ENCODE measurements at regions not wholly inside any gene's neighbourhood (a gene's known extent, or its start where the extent isn't known, plus 50 kb on each side); places are given as distances from the start of the nearest gene placed in this dataset.

- H3K27me3 ChIP-seq (ENCODE audit: control insufficient read depth, insufficient read depth, low read length, poor library complexity, severe bottlenecking): no peaks in the 10 kb centered on the region
- H3K27ac Mint-ChIP-seq: no peak overlapping the region
- no peaks in the 10 kb centered on the region for H3K36me3 Mint-ChIP-seq (ENCODE audit: low read depth)
Measured at GRCh38 chr7:17404006-17404405, 105.6 kb downstream of the AHR start.

GRCh38 chr7:17405786-17406185 is 107.3 kb downstream of the AHR start:
- TF ChIP-seq, protein P1, sequence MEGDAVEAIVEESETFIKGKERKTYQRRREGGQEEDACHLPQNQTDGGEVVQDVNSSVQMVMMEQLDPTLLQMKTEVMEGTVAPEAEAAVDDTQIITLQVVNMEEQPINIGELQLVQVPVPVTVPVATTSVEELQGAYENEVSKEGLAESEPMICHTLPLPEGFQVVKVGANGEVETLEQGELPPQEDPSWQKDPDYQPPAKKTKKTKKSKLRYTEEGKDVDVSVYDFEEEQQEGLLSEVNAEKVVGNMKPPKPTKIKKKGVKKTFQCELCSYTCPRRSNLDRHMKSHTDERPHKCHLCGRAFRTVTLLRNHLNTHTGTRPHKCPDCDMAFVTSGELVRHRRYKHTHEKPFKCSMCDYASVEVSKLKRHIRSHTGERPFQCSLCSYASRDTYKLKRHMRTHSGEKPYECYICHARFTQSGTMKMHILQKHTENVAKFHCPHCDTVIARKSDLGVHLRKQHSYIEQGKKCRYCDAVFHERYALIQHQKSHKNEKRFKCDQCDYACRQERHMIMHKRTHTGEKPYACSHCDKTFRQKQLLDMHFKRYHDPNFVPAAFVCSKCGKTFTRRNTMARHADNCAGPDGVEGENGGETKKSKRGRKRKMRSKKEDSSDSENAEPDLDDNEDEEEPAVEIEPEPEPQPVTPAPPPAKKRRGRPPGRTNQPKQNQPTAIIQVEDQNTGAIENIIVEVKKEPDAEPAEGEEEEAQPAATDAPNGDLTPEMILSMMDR (conservative IDR thresholded peaks at IDR 0.05): no peak
- H3K36me3 Mint-ChIP-seq (ENCODE audit: low read depth): no peaks in the 10 kb centered on the region
- no peaks in the 10 kb centered on the region for H3K36me3 ChIP-seq (ENCODE audit: control insufficient read depth, insufficient read depth, low read length)
- no peaks in the 10 kb centered on the region for H3K27me3 Mint-ChIP-seq (ENCODE audit: insufficient read depth)
- no peak overlapping the region for H3K9ac ChIP-seq (ENCODE audit: extremely low read depth, low read length, poor library complexity, severe bottlenecking)
- no peaks in the 10 kb centered on the region for H3K9me3 Mint-ChIP-seq
- H3K27me3 ChIP-seq (ENCODE audit: control insufficient read depth, insufficient read depth, low read length, poor library complexity, severe bottlenecking): no peaks in the 10 kb centered on the region
- no peak for DNase-seq
- H3K4me3 ChIP-seq (ENCODE audit: low read length): no peak overlapping the region
- no peaks in the 10 kb centered on the region for H3K9me3 ChIP-seq (ENCODE audit: control insufficient read depth, low read length)
- H3K4me3 Mint-ChIP-seq: no peak overlapping the region
- no peak overlapping the region for H3K27ac Mint-ChIP-seq
- WGBS, 2 experiments (ENCODE audit: insufficient coverage in 1 of 2, insufficient read length in 1 of 2): 84% methylated on average over 6 to 8 of the region's 8 CpGs
- H3K4me1 Mint-ChIP-seq: no peaks in the 10 kb centered on the region
- no peak overlapping the region for H3K27ac ChIP-seq (ENCODE audit: low read depth, low read length)
- no peaks in the 10 kb centered on the region for H3K4me1 ChIP-seq (ENCODE audit: control insufficient read depth, insufficient read depth, low read length)

More at GRCh38 chr7:17404006-17404405, 105.6 kb downstream of the AHR start:
- Histone ChIP-seq H3K9ac (ENCODE audit: extremely low read depth, low read length, poor library complexity, severe bottlenecking) (no peak overlapping the region), H3K27ac (ENCODE audit: low read depth, low read length) (no peak overlapping the region), H3K4me3 (ENCODE audit: low read length) (no peak overlapping the region), H3K4me1 (ENCODE audit: control insufficient read depth, insufficient read depth, low read length) (no peaks in the 10 kb centered on the region), H3K9me3 (ENCODE audit: control insufficient read depth, low read length) (no peaks in the 10 kb centered on the region), H3K36me3 (ENCODE audit: control insufficient read depth, insufficient read depth, low read length) (no peaks in the 10 kb centered on the region)
- 100% methylated on average over 3 of the region's 3 CpGs for WGBS, 2 experiments (ENCODE audit: insufficient coverage in 1 of 2, insufficient read length in 1 of 2)
- DNase-seq: no peak
- no peaks in the 10 kb centered on the region for H3K4me1 Mint-ChIP-seq
- no peak overlapping the region for H3K4me3 Mint-ChIP-seq
- H3K27me3 Mint-ChIP-seq (ENCODE audit: insufficient read depth): no peaks in the 10 kb centered on the region
- H3K9me3 Mint-ChIP-seq: no peaks in the 10 kb centered on the region
- TF ChIP-seq, protein P1 (conservative IDR thresholded peaks at IDR 0.05): no peak

GRCh38 chr7:17406738-17407137 is 108.3 kb downstream of the AHR start:
- WGBS, 2 experiments (ENCODE audit: insufficient coverage in 1 of 2, insufficient read length in 1 of 2): 90 to 95% methylated on average over 3 of the region's 3 CpGs
- no peaks in the 10 kb centered on the region for H3K36me3 ChIP-seq (ENCODE audit: control insufficient read depth, insufficient read depth, low read length)
- no peaks in the 10 kb centered on the region for H3K9me3 Mint-ChIP-seq
- H3K27me3 ChIP-seq (ENCODE audit: control insufficient read depth, insufficient read depth, low read length, poor library complexity, severe bottlenecking): no peaks in the 10 kb centered on the region
- H3K27me3 Mint-ChIP-seq (ENCODE audit: insufficient read depth): no peaks in the 10 kb centered on the region
- H3K27ac ChIP-seq (ENCODE audit: low read depth, low read length): no peak overlapping the region
- no peak for DNase-seq
- no peaks in the 10 kb centered on the region for H3K4me1 Mint-ChIP-seq
- H3K36me3 Mint-ChIP-seq (ENCODE audit: low read depth): no peaks in the 10 kb centered on the region
- no peaks in the 10 kb centered on the region for H3K4me1 ChIP-seq (ENCODE audit: control insufficient read depth, insufficient read depth, low read length)
- H3K27ac Mint-ChIP-seq: no peak overlapping the region
- no peak overlapping the region for H3K4me3 ChIP-seq (ENCODE audit: low read length)
- TF ChIP-seq, protein P1 (conservative IDR thresholded peaks at IDR 0.05): no peak
- H3K9ac ChIP-seq (ENCODE audit: extremely low read depth, low read length, poor library complexity, severe bottlenecking): no peak overlapping the region
- H3K9me3 ChIP-seq (ENCODE audit: control insufficient read depth, low read length): no peaks in the 10 kb centered on the region
- H3K4me3 Mint-ChIP-seq: no peak overlapping the region

Measured in endodermal cell (in vitro differentiated cells).